Fibroblast of upper back skin (primary cell): ENCODE measurements at regions not wholly inside any gene's neighbourhood (a gene's known extent, or its start where the extent isn't known, plus 50 kb on each side); places are given as distances from the start of the nearest gene placed in this dataset.
"Not testable (repeated sequence)": the region's sequence is repeated elsewhere in the genome, so short reads cannot be mapped to it uniquely, and the experiment has no call there.

Source experiments
- DNase-seq: peaks from one replicate; pipeline ENCODE4 v3.0.0-alpha.2; 2013

GRCh38 chr6:142637624-142638351, 307.2 kb downstream of the HIVEP2 start:
- DNase-seq = peak; percentile 10

DNA sequence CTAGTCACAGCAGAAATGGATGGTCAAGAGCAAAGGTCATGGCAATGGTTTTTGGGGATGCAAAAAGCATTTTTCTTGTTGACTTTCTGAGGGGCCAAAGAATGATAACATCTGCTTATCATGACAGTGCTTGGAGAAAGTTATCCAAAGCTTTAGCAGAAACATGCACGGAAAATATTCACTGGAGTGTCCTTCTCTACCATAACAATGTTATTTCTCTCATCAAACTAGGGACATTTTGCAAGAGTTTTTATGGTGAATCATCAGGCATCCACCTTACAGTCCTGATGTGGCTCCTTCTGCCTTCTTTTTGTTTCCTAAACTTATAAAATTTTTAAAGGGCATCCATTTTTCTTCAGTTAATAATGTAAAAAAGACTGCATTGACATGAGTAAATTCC, 302.3 kb downstream of the HIVEP2 start:
- no peak for DNase-seq

DNA sequence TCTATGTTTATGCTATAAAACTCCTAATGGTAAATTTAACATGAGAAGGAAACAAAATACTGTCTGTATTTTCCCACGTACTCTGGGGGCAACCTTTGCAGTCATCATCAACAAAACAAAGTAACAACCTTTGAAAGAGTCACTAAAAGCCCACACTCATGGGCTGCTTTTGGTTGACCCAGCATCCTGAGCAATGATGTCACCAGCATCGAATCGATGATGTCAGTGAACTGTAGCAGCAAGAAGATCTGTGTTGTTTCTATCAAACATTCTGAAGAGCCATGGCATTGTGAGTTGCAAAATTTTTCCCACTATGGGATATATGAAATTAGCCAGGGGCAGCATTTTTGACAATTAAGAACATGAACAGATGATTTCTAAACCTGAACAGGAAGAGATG, 300.1 kb downstream of the HIVEP2 start:
- DNase-seq = no peak

- DNase-seq = no peak
Observed at GRCh38 chr6:142645663-142646062, 299.3 kb downstream of the HIVEP2 start.

DNA sequence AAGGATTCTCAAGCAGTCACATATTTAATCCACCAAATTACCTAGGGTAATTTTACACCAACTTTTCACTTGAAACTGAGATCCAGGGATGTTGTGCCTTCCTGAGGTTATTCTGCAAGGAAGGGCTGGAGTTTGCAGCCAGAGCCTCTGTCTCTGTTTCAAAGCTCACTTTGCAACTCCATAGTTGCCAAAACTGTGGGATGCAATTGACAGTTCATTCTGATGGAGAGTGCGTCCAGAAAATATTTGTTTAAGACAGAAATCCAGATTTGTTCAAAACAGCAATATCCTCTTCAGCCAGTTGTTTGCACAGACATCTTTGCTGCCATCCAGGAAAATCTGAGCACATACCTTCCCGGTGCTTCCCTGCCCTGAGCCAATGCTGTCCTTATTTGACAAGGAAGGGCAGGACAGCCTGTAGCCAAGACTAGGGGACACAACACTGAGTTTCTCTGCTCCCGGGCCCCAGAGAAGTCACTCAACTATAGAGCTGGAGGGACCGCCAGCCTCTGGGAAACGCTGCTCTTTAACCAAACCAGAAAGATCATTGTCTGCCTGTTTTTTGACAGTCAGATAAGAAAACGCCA, 297.4 kb downstream of the HIVEP2 start:
- no peak for DNase-seq

DNA sequence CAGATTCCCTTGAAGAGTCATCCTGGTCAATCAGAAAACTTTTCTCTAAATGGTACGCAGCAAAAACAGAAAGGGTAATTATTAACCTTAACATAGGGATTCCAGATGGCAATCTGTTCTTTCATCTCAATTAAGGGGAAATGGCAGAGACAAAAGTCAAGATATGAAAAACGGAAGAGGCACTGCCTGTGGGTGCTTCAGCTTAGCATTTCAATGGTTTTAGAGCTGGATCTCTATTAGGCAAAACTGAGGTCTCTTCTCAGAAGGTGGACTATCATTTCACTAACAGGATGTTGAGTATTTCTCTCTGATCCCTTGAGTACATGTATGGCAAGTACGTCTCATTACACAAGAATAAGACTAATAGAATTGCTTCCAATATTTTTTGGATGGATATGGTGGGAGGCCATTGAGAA, 296.9 kb downstream of the HIVEP2 start:
- no peak for DNase-seq

DNA sequence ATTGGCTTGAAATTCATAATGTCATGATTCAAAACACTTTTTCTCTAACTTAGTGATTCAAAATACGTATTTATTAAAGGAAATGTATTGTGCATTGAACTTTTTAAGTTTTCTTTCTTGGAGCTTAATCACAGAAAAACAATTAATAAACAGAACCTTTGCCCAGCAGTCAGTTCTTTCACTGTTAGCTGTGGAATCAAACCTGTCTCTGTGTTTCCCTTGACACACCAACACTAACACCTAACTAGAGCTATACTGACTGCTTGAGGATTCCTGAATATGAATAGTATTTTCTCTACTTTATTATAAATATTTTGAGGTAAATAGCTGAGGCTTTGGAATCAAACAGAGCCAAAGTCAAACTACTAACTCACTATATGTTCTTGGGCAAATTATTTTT, 296.4 kb downstream of the HIVEP2 start:
- DNase-seq = no peak

GRCh38 chr6:142649438-142650234, 295.3 kb downstream of the HIVEP2 start:
- DNase-seq = not testable (repeated sequence)

GRCh38 chr6:142651384-142651783, 293.6 kb downstream of the HIVEP2 start:
- no peak for DNase-seq

DNA sequence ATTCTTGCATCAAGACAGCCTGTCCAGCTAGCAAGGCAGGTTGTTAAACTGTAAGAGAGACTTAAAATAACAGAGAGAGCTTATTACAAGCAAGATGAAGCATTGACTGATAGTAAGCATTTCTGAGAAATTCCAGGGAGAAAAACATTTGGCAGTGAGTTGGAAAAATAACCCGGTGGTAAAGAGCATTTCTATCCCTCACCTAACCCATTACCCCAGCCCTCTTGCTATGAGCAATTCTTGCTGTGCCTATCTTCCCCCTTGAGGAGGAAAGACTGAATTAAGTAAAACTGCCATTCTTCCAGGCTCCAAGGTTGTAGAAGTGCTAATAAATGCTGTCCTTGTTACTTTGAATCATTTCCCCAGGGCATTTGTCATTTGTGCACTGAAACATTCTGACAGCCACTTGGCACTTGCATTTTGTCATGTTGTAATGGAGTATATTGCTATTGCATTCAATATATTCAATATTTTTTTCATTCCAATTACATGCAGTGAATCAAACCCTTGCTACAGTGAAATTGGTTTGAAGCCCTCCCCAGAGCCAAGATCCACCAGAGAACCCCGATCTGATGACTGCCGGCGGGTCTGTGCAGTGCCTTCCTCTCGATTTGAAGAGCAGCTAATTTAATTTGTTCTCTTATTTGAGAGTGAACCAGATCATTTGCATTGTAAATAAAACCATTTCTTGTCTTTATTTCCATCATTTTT, 291.1 kb downstream of the HIVEP2 start:
- DNase-seq = no peak

DNA sequence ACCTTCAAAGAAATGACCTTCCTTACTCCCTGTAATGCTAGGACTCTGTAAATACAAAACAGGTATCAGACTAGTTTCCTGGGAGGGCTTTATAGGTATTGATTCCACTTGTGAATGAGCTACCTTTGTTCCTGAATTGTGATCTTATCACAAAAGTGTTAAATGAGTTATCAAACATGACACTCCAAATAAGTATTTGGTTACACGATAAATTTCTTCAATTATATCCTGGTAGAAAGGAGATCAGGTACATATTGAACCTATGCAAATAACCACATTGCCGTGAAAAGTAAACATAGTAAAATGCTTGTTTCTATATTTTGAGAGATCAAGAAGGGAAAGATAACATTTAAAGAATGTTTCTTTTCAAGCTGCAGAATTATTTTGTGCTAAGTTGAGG, 285.3 kb downstream of the HIVEP2 start:
- DNase-seq = no peak

DNA sequence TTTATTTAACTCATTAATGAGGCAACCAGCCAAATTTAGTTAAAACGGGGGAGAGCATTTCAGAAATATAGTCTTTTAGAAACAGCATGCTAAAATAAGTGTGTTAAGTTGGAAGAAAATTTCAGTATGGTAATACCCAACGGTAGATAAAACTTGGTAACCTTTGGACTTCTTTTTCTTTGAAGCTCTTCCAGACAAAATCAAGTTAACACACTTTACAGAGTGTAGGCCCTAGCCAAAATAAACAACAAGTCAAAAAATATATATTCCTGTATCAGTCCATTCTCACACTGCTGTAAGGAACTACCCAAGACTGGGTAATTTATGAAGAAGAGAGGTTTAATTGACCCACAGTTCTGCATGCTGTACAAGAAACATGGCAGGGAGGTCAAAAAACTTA, 279.6 kb downstream of the HIVEP2 start:
- DNase-seq = no peak

GRCh38 chr6:142666599-142667185, 278.3 kb downstream of the HIVEP2 start:
- DNase-seq = no peak

GRCh38 chr6:142669471-142670351, 275.3 kb downstream of the HIVEP2 start:
- no peak for DNase-seq

DNA sequence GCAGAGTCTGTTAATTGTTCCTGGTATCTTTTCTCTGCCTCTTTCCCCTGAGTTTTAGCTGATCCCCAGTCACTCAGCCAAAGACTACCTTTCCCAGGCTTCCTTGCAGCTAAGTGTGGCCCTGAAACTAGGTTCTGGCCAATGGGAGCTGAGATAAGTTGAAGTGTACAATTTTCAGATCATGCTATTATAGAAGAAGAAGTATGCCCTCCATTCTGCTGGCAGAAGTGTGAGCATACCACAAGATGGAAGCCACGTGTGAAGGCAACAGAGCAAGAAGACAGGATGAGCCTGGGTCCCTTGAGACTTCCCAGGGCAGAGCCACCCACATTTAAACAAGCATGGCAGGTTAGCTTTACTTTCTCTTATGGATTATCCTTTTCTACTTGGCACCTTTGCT, 273.2 kb downstream of the HIVEP2 start:
- DNase-seq = no peak

DNA sequence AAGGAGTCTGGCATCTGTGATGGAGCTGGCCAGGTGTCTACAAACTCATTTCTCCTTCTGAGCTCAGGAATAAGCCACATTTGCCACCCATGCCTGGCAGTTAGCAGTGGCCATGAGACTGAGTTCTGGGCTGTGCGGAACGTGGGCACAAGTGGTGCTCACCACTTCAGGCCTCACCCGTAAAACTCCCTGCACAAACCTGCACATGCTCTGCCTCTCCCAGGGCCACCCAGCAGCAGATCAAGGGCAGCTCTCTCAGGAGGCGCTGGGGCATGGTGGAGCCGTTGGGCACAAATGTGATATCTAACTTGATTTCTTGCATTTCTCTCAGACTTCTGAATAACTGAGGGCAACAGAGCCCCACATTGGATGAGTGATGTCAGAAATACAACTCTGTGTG, 269.5 kb downstream of the HIVEP2 start:
- no peak for DNase-seq

DNA sequence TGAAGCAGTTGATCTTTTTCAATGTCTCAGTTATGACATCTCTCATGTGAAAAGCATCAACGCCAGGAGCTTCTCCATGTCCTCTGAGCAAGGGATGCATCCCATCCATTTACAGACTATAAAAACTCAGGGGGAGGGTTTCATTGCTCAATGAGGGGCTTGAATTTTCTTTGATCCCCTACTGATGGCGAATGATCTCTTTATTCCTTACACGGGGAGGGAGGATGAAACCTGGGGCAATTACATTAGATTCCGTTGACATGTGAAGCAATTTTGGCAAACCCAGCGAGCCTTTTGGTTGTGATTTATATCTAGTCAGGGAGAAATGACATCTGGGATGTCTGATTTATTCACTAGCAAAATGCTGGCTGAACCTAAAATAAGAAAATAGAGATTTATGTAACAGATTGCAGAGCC, 268.9 kb downstream of the HIVEP2 start:
- no peak for DNase-seq

- no peak for DNase-seq
Observed at GRCh38 chr6:142676647-142677192, 268.3 kb downstream of the HIVEP2 start.

GRCh38 chr6:142679907-142680700, 264.9 kb downstream of the HIVEP2 start:
- no peak for DNase-seq

DNA sequence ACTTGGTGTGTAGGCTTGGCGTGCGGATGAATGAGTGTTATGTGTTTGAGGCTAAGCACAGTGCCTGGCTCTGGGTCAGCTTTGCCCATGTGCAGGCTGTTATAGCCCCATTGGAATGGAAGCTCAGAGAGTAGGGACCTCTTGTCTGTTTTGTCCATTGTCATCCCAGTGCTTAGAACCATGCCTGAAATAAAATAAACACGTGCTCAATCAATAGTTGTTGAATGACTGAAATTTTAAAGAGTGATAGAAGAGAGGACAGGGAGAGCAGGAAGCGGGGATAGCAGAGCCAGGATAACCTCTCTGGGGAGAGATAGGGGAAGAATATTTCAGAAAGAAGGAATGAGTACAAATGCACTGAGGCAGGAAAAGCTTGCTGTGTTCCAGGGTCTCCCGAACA, 263.9 kb downstream of the HIVEP2 start:
- no peak for DNase-seq

- DNase-seq = no peak
Observed at GRCh38 chr6:142682985-142683384, 262.0 kb downstream of the HIVEP2 start.
